Tibial nerve (tissue), 4 donors: ENCODE measurements at regions not wholly inside any gene's neighbourhood (a gene's known extent, or its start where the extent isn't known, plus 50 kb on each side); places are given as distances from the start of the nearest gene placed in this dataset.

Experiments used
- DNase-seq, 2 donors: peaks; one replicate each; pipeline ENCODE4 v3.0.0-alpha.2; 2019; ENCODE audit warnings: low spot score in 2 of 2
- H3K27ac ChIP-seq, 4 donors: fragments of 200-600 bp; sonication (generic) in 3 of 4; one replicate each; pipeline ENCODE4 v1.5.1; 2017 to 2019; ENCODE audit warnings: mild to moderate bottlenecking in 1 of 4
- H3K27me3 ChIP-seq, 2 donors: fragments of 200-600 bp; sonication (generic) in 1 of 2; one replicate each; pipeline versions ENCODE4 v1.5.1 to v1.6.0; 2017 to 2019
- H3K36me3 ChIP-seq, 3 donors: fragments of 200-600 bp; sonication (generic); one replicate each; pipeline ENCODE4 v1.5.1; 2018 to 2019
- H3K4me1 ChIP-seq, 4 donors: fragments of 200-600 bp; sonication (generic) in 3 of 4; one replicate each; pipeline ENCODE4 v1.5.1; 2017 to 2019
- H3K4me3 ChIP-seq, 4 donors: fragments of 200-600 bp; sonication (generic) in 3 of 4; one replicate each; pipeline ENCODE4 v1.5.1; 2017 to 2019; ENCODE audit warnings: mild to moderate bottlenecking in 1 of 4, moderate library complexity in 1 of 4
- H3K9me3 ChIP-seq, 4 donors: fragments of 200-600 bp; sonication (generic) in 3 of 4; one replicate each; pipeline ENCODE4 v1.5.1; 2017 to 2019
- EP300 ChIP-seq, 2 donors: sonication (generic); formaldehyde crosslinking; IDR thresholded peaks; one replicate each; pipeline ENCODE4 v1.6.1; 2017; ENCODE audit warnings: antibody characterized with exemption in 2 of 2, mild to moderate bottlenecking in 1 of 2
- POLR2A ChIP-seq, 2 donors: fragments of 450-650 bp; IDR thresholded peaks; one replicate each; pipeline ENCODE4 v1.6.1; 2017; ENCODE audit warnings: antibody characterized with exemption in 2 of 2, mild to moderate bottlenecking in 2 of 2, moderate library complexity in 2 of 2
- WGBS, 2 donors: methylation state at CpG; one replicate each; pipeline ENCODE4 v1.1.5; 2018; 5-methylcytosine and 5-hydroxymethylcytosine counted together
- TF ChIP-seq, protein P1 (sequence below), 5 experiments: fragments of 200-600 bp in 3 of 5; fragments of 450-650 bp in 2 of 5; sonication (generic) in 3 of 5; IDR thresholded peaks; one replicate each; pipeline ENCODE4 v1.5.1; 2016 to 2019; ENCODE audit warnings: antibody characterized with exemption in 5 of 5, mild to moderate bottlenecking in 3 of 5, moderate library complexity in 2 of 5

GRCh38 chr13:79972066-79972569 is 368.8 kb downstream of the SPRY2 start:
- no peak for TF ChIP-seq EP300 (IDR thresholded peaks at IDR 0.05)
- Histone ChIP-seq H3K27ac (no peak overlapping the region), H3K27me3 (no peaks in the 10 kb centered on the region), H3K36me3 (no peaks in the 10 kb centered on the region), H3K9me3 (peaks cover 0 to 15% (median 0%) of the 10 kb centered on the region in 4 donors), H3K4me1 (no peaks in the 10 kb centered on the region), H3K4me3 (no peak overlapping the region)
- 88 to 89% methylated on average over 2 of the region's 2 CpGs for WGBS, 2 donors
- no peak for DNase-seq

DNA sequence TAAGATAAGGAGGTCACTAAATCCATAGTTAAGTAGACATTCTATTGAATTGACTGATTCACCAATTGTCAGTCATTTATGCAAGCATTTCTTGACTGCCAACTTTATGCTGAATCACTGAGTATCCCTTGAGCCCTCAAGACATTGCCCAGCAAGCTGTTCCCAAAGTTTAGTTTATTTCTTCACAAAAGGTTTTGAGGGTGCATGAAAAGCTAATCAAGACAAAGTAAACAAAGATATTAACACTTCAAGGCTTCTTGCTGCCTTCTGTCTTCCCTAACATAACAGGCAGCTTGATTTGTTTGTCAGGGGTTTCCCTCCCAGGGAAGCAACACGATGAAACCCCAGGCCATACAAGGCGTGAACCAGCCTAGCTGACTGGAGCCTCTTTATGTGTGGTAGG is 374.4 kb downstream of the SPRY2 start:
- peaks cover 0 to 6% (median 0%) of the 10 kb centered on the region in 4 donors for H3K9me3 ChIP-seq
- TF ChIP-seq EP300 (IDR thresholded peaks at IDR 0.05) (no peak), POLR2A (IDR thresholded peaks at IDR 0.05) (no peak)
- TF ChIP-seq, protein P1, sequence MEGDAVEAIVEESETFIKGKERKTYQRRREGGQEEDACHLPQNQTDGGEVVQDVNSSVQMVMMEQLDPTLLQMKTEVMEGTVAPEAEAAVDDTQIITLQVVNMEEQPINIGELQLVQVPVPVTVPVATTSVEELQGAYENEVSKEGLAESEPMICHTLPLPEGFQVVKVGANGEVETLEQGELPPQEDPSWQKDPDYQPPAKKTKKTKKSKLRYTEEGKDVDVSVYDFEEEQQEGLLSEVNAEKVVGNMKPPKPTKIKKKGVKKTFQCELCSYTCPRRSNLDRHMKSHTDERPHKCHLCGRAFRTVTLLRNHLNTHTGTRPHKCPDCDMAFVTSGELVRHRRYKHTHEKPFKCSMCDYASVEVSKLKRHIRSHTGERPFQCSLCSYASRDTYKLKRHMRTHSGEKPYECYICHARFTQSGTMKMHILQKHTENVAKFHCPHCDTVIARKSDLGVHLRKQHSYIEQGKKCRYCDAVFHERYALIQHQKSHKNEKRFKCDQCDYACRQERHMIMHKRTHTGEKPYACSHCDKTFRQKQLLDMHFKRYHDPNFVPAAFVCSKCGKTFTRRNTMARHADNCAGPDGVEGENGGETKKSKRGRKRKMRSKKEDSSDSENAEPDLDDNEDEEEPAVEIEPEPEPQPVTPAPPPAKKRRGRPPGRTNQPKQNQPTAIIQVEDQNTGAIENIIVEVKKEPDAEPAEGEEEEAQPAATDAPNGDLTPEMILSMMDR (IDR thresholded peaks at IDR 0.05), result no peak
- no peak for DNase-seq
- H3K27ac ChIP-seq, result no peak overlapping the region
- no peak overlapping the region for H3K4me3 ChIP-seq
- no peaks in the 10 kb centered on the region for H3K4me1 ChIP-seq
- 51 to 53% methylated on average over 2 of the region's 2 CpGs for WGBS, 2 donors
- H3K27me3 ChIP-seq, result no peaks in the 10 kb centered on the region
- no peaks in the 10 kb centered on the region for H3K36me3 ChIP-seq

DNA sequence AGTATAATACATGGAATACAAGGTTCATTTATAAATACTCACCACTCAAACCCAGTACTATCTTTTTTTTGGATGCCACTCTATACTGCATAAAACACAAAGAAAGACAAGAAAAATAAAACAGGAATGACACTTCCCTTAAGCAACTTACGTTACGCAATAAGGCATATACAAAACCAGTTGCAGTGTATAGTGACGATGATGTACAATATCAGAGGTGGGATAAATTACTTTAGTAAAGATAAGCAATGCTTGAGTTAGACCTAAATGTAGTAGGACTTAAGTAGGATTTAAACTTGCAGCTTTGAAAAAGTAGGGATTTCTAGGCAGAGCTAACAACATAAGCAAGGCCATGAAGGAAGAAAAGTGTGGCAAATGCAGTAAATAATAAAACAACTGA is 374.9 kb downstream of the SPRY2 start:
- WGBS, 2 donors, result 87 to 93% methylated on average over 3 of the region's 3 CpGs

DNA sequence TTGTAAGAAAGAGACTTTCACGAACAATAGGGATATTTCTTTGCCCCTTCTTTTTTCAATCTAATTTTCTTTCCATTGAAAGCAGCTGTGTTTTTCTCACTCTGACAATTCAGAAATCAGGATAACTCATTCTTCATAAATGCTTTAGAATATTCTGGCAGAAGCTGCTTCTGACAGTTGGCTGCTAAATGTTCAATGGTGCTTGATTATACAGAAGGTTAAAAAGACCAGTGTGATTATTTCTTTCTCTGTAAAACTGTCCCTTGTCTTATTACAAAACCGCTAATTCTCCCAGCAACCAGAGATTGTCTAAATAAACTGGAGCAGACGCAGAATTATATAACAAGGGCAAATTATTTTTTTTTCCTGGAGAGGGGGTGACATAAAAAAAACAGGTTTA is 394.4 kb downstream of the SPRY2 start:
- TF ChIP-seq, protein P1 (IDR thresholded peaks at IDR 0.05), result no peak
- TF ChIP-seq POLR2A (IDR thresholded peaks at IDR 0.05) (no peak), EP300 (IDR thresholded peaks at IDR 0.05) (no peak)
- WGBS, 2 donors, result 64 to 71% methylated on average over 3 of the region's 3 CpGs
- Histone ChIP-seq H3K4me1 (no peaks in the 10 kb centered on the region), H3K4me3 (no peak overlapping the region), H3K9me3 (no peaks in the 10 kb centered on the region), H3K27me3 (no peaks in the 10 kb centered on the region), H3K36me3 (no peaks in the 10 kb centered on the region), H3K27ac (no peak overlapping the region)
- DNase-seq, result no peak

More for the DNA sequence above, 374.9 kb downstream of the SPRY2 start:
- H3K4me1 ChIP-seq, result no peaks in the 10 kb centered on the region
- no peak overlapping the region for H3K4me3 ChIP-seq
- H3K27me3 ChIP-seq, result no peaks in the 10 kb centered on the region
- no peak for DNase-seq
- peaks cover 0 to 6% (median 0%) of the 10 kb centered on the region in 4 donors for H3K9me3 ChIP-seq
- no peak overlapping the region for H3K27ac ChIP-seq
- TF ChIP-seq POLR2A (IDR thresholded peaks at IDR 0.05) (no peak), EP300 (IDR thresholded peaks at IDR 0.05) (no peak)
- TF ChIP-seq, protein P1 (IDR thresholded peaks at IDR 0.05), result no peak
- no peaks in the 10 kb centered on the region for H3K36me3 ChIP-seq

GRCh38 chr13:79943346-79944023 is 397.4 kb downstream of the SPRY2 start:
- Histone ChIP-seq H3K36me3 (no peaks in the 10 kb centered on the region), H3K4me1 (peaks cover 0 to 3% (median 0%) of the 10 kb centered on the region in 4 donors), H3K4me3 (no peak overlapping the region), H3K9me3 (no peaks in the 10 kb centered on the region), H3K27me3 (no peaks in the 10 kb centered on the region), H3K27ac (no peak overlapping the region)
- TF ChIP-seq, protein P1 (IDR thresholded peaks at IDR 0.05), result no peak
- TF ChIP-seq EP300 (IDR thresholded peaks at IDR 0.05) (no peak), POLR2A (IDR thresholded peaks at IDR 0.05) (no peak)
- 90 to 92% methylated on average over 2 of the region's 2 CpGs for WGBS, 2 donors
- no peak for DNase-seq
